HG03354 (cell line): ENCODE measurements at regions not wholly inside any gene's neighbourhood (a gene's known extent, or its start where the extent isn't known, plus 50 kb on each side); places are given as distances from the start of the nearest gene placed in this dataset.

Experiments used
- ATAC-seq: cut with Tn5 transposase; IDR thresholded peaks from one replicate; pipeline ENCODE4 v1.9.1; 2021; ENCODE audit warnings: mild to moderate bottlenecking; ENCODE audit not compliant: unreplicated experiment, poor library complexity, severe bottlenecking

GRCh38 chr6:26300828-26301227 lies 64.2 kb upstream of the BTN3A2 start:
- ATAC-seq, result no peak

DNA sequence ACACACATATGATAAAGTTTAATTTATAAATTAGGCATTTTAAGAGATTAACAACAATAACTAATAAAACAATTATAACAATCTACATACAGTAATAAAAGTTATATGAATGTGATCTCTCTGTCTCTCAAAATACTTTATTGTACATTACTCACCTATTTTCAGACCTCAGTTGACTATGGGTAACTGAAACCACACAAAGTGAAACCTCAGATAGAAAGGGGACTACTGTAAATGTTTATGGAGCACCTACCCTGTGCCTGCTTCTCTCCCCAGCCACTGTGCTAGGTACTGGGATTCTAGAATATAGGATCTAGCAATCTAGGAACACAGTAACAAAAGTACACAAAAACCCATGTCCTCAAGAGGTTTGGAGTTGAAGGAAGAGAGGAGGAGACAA lies 63.4 kb upstream of the BTN3A2 start:
- ATAC-seq, result no peak

GRCh38 chr6:26302941-26303559 lies 61.9 kb upstream of the BTN3A2 start:
- no peak for ATAC-seq

GRCh38 chr6:26304213-26304796 lies 60.7 kb upstream of the BTN3A2 start:
- ATAC-seq, result no peak

DNA sequence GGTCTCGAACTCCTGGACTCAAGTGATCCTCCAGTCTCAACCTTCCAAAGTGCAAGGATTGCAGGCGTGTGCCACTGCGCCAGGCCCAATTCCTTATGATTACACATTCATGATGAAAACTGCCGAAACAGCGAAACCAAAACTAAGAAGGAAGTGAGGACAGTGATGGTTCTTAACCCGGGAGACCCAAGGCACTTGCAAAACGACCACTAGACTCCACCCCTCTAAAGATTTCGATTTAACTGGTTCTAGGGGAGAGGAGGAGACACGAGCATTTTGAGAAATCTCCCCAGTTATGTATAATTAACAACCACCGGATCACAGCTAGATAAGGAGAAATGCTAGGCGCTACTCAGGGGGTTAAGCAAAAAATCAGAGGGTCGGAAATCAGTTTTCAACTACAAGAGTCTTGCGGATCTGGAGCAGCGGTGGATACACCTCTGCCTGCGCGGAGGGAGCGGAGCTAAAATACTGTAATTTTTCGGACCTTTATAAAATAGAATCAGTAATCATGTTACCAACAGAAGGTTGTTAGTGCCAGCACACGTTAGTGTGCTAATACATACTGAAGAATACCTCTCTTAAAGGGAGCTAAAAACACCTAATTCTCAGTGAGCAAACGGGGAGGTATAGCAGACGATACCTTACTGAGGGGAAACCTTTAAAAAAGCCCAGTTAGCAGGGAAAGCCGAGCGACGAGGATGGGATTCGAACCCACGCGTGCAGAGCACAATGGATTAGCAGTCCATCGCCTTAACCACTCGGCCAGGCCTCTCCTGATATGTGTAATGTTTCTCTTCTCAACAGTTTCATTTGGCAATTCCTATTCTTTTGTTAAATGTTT lies 60.0 kb upstream of the BTN3A2 start:
- peak; percentile 58 for ATAC-seq

- ATAC-seq, result no peak
Observed at GRCh38 chr6:26305641-26305969, 59.4 kb upstream of the BTN3A2 start.

GRCh38 chr6:26306232-26306631 lies 58.8 kb upstream of the BTN3A2 start:
- no peak for ATAC-seq

DNA sequence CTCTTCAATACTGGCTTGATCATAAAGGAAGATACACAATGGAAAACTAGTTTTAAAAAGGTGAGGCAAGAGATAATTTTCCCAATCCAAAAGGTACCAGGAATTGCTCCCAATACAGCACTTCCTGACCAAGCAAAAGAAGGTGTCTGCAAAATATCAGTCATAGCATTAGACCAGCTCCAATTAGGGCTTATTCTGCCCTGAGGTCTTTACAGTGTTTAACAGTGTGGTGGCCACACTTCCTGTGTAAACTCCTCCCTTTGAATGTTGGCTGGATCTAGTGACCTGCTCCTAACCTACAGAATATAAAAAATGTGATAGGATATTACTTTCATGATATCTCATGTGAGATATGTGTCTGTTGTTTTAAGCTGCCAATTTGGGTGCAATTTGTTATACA lies 57.1 kb upstream of the BTN3A2 start:
- ATAC-seq, result no peak

DNA sequence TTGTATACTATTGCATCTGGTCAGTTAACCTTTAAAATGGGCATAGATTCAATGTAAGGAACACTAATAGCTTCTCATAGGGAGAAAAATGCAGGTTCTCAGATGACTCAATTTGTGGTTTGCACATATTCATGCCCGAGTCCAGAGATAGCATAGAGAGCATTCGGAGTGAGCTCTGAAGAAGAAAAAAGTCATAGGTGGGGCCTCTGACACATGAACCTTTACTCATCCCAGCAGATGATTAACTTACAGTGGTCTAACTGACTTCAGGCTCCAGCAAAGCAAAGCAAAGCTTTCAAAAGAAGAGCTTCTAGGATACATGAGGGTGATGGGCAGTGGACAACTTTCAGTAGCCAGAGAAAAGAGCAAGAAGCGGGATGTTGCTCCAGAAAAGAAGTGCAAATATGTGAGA lies 55.3 kb upstream of the BTN3A2 start:
- peak; percentile 42 for ATAC-seq

GRCh38 chr6:26311012-26311384 lies 54.0 kb upstream of the BTN3A2 start:
- no peak for ATAC-seq

DNA sequence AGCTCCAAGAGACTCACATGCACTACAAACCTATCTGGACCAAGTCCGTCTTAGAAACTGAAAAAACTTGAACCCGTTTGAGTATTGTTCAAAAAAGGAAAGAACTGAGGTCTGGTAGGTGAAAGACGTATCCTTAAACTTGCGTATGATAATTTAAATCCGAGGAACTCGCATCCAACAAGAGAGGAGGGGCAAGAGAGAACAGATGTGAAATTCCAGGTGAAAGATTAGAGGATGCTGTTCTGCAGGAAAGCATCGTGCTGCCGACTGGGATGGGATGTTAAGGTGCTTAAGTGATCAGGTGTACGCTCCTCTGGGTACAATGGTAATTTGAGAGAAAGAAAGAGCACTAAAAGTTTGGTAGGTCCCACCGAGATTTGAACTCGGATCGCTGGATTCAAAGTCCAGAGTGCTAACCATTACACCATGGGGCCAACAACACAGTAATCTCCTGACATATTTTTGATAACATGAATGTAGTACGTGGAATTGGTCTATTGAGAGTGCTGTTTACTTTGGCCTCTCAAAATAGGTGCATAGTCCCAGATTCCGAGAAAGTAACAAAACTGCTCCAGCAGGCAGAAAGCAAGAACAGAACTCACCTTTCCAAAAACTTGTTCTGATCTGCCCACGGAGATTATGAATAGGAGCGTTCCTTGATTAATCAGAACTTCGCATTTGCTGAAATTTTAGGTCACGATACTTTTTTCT lies 53.5 kb upstream of the BTN3A2 start:
- ATAC-seq, result no peak

- ATAC-seq, result no peak
Observed at GRCh38 chr6:26312096-26312463, 52.9 kb upstream of the BTN3A2 start.

GRCh38 chr6:26312501-26313397 lies 52.2 kb upstream of the BTN3A2 start:
- ATAC-seq, result peak; percentile 46
